EH (cell line): ENCODE measurements at regions not wholly inside any gene's neighbourhood (a gene's known extent, or its start where the extent isn't known, plus 50 kb on each side); places are given as distances from the start of the nearest gene placed in this dataset.

Source experiments
- DNase-seq: peaks from one replicate; pipeline ENCODE4 v3.0.0-alpha.2; 2015; ENCODE audit warnings: low read depth

DNA sequence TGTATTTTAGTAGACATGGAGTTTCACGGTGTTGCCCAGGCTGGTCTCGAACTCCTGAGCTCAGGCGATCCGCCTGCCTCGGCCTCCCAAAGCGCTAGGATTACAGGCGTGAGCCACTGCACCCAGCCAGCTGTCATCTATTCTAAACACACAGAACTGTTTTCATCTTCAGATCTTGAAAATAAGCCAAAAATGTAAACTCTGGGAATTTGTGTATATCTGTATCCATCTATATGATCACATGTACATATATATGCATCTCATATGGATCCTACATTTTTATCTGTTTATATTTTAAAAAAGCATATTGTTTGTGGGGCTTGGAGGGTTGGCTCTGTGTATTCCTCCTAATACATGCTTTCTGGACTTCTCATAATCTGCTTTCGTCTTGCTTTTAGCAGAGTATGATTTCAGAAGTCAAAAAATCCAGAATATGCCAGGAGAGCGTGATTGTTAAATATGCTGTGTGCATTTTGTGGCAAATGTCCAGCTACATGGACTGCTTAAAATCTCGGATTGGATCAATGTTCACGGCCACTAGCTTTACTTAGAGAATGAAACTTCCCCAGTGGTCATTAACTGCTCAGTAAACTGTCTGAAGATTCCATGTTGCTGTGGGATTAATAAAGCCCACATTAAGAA lies 274.4 kb upstream of the IRX1 start:
- no peak for DNase-seq

GRCh38 chr5:3320317-3320875 lies 275.2 kb upstream of the IRX1 start:
- no peak for DNase-seq

- no peak for DNase-seq
Measured at GRCh38 chr5:3317051-3317795, 278.4 kb upstream of the IRX1 start.

DNA sequence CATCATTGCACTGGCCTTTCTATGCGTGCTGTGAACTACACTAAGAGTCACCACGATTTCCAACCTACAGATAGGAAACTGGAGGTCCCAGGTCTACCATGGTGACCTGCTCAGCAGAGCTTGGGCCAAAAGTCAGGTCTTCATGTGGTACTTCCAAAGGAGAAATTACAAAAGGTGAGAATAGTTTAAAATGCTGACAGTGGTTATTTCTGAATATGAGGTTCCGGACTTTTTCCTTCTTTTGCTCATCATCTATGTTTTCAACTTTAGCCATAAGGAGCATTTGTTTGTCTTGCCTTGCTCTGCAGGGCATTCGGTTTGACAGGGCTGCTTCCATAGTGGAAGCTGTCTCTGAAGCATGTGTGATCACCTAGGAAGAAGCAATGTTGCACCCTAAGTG lies 282.1 kb upstream of the IRX1 start:
- no peak for DNase-seq

- no peak for DNase-seq
Measured at GRCh38 chr5:3312299-3312698, 283.3 kb upstream of the IRX1 start.

GRCh38 chr5:3311433-3311832 lies 284.2 kb upstream of the IRX1 start:
- DNase-seq: no peak

DNA sequence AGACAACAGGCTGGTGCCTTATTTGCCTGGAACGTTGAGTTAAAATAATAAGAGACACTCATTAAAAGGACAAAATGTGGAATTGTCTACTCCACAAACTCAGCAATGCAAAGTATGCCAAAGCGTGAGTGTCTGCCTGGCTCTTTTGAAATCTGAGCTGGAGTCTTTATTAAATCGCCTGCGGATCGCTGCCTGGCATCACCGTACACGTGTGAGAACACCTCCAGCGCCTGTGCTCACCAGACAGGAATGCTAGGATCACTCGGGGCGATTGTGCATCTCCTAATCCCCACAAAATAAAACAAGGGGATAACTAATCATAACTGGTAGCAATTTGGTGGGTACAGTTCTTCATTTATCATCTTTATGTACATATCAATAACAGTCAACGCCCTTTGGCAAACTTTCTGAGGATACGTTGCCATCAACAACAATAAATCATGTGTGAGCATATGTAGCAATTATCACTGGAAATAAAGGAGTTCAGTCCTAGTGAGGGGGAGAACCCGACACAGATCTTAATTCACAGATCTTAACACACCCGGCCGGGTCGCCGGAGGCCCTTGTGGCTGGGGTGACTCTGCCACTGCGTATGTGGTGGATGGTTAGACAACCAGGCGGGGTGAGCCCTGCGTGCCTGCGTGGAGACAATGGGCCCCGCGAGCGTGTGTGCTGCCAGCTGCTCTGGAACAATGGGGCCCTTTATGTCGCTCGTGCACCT lies 284.9 kb upstream of the IRX1 start:
- no peak for DNase-seq

DNA sequence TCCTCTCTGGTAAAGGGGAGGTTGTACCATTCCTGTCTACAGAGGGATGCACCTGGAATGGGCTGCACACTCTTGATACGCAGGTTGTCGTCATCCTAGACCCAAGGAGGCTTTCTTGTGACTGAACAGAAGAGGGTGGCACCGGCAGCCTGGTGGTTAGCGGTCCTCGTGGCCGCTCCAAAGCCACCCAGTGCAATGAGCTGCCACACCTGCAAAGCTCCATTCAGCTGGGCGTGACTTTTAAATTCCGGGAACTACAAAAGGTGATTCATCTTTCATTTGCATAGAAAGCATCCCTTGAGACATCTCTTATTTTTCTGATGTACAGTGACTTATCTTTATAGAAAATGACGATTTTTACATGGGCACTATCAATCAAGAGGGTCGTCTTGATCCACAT lies 286.1 kb upstream of the IRX1 start:
- DNase-seq: no peak

DNA sequence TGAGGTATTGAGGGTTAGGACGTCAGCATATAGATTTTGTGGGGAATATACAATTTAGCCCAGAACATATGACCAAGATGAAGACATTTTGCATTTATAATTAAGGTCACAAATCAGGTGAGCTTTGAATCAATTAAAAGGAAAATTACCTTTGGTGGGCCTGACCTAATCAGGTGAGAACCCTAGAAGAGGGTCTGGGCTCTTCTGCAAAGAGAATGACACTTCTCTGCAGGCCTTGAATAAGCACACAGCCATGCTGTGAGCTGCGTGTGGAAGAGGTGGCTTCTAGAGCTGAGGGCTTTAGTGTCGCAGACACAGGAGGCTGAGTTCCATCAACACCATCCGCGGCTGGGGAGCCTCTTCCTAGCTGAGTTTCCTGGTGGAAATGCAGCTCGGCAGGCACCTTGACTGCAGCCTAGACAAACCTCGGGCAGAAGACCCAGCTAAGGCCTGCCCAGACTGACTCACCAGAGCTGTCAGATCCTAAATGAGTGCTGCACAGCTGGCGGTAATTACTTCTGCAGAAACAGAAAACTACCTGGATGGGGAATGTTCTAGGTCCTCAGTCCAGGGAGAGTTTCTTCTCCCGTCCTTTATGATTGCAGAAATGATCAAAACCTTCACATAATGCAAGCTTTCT lies 287.5 kb upstream of the IRX1 start:
- no peak for DNase-seq

GRCh38 chr5:3305432-3305831 lies 290.2 kb upstream of the IRX1 start:
- no peak for DNase-seq

DNA sequence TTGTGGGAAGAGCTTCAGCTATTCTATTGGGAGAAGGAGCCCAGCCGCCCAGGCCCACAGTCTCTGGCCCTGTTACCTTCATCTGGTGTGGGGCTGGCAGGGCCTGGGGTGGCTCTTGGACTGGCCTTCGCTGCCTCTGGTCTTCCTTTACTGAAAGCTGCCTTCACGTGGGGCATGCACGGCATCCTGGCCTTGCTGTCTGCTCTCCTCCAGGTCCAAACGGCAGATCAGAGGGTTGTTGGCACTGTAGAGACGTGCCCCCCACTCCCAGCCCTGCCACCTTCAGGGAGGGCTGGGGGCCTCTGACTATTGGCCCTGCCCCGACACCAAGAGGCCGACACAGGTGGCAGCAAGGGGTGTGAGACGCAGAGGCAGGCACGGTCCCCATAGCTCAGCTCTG lies 291.3 kb upstream of the IRX1 start:
- no peak for DNase-seq

GRCh38 chr5:3303777-3304176 lies 291.9 kb upstream of the IRX1 start:
- DNase-seq: no peak

GRCh38 chr5:3302228-3302627 lies 293.4 kb upstream of the IRX1 start:
- no peak for DNase-seq

DNA sequence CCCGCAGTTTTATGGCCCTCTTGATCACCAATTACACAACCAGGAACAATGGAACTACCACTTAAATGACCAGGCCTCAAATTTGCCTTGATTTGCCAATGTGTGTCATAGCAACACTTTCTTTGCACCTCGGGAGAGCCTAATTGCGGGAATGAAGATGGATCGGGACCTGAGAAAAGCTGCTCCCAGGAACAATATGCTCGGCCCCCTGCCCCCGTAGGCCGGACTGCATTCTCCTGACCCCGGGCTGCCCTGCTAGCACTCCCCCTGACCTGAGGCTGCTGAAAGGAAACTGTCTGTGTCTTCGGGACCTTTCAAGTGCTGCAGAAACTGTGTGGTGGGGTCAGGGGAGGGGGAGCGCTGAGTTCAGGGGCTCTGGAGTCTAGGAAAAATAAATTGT lies 294.3 kb upstream of the IRX1 start:
- DNase-seq: no peak

- DNase-seq: no peak
Measured at GRCh38 chr5:3300726-3301125, 294.9 kb upstream of the IRX1 start.

GRCh38 chr5:3299441-3299840 lies 296.2 kb upstream of the IRX1 start:
- no peak for DNase-seq

GRCh38 chr5:3297853-3298252 lies 297.8 kb upstream of the IRX1 start:
- no peak for DNase-seq

DNA sequence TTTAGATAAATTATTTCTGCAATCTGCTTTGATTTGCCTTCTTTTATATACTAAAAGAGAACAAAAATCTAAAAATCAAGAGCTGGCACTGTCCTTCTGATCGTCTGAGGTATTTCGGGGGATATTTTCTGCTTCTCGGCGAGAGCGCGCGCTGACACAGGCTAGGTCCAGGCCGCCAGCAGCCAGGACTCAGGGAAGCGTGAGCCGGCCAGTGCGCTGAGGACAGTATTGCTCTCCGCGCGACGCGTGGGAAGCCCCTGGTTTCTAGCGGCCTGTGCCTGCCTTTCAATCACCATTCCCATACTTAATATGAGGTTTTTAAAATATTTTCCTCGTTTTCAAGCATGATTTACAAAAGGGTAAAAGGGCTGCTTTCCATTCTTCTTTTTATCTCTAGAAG lies 307.3 kb upstream of the IRX1 start:
- no peak for DNase-seq

GRCh38 chr5:3287516-3287915 lies 308.1 kb upstream of the IRX1 start:
- DNase-seq: no peak

DNA sequence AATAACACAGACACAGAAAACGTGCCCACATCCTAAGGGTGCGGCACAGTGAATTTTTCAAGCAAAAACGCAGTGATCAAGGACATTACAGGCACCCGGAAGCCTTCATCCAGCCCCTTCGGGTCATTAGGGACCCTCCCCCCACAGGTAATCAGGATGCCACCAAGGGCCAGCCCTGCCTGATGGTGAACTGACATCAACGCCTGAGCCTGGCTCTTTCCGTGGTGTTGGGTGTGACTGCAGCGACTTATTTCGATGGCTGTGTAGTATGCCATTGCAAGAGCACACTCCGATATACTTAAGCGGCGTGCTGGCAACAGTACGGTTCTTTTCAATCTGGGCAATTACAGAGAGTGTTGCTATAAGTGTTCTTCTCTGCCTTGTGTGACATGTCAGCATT lies 310.0 kb upstream of the IRX1 start:
- DNase-seq: no peak

- DNase-seq: no peak
Measured at GRCh38 chr5:3284506-3284905, 311.1 kb upstream of the IRX1 start.

GRCh38 chr5:3282841-3283240 lies 312.8 kb upstream of the IRX1 start:
- no peak for DNase-seq

DNA sequence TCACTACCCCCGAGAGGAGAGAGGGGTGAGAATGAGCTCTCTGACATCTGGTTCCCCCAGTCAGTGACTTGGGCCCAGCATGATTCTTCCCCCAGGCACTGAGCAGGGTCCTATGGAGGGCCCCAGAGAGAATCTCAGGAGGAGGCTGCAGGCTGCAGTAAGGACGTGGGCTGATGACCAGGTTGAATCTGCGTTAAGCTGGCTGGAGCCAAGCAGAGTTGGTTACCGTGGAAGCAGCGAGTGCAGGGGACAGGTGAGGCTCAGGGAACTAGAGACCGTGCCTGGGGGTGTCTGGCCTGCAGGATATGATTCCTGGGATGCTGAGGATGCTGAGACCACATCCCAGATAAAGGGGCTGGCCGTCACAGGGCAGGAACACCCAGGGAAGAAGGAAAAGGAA lies 314.3 kb upstream of the IRX1 start:
- no peak for DNase-seq
